UCSD-AML1 (cell line): ENCODE measurements at regions not wholly inside any gene's neighbourhood (a gene's known extent, or its start where the extent isn't known, plus 50 kb on each side); places are given as distances from the start of the nearest gene placed in this dataset.
"Not testable (repeated sequence)": the region's sequence is repeated elsewhere in the genome, so short reads cannot be mapped to it uniquely, and the experiment has no call there.

Experiments used
- DNase-seq: peaks from one replicate; lab custom pipeline; 2025; ENCODE audit not compliant: unreplicated experiment; lab: John Stamatoyannopoulos, UW

- DNase-seq: no peak
Measured at GRCh38 chr12:60191271-60191670, 595.4 kb downstream of the SLC16A7 start.

GRCh38 chr12:60191676-60192359 is 596.0 kb downstream of the SLC16A7 start:
- DNase-seq: no peak

GRCh38 chr12:60194678-60195077 is 598.8 kb downstream of the SLC16A7 start:
- no peak for DNase-seq

GRCh38 chr12:60195483-60195882 is 599.7 kb downstream of the SLC16A7 start:
- DNase-seq: no peak

- no peak for DNase-seq
Measured at GRCh38 chr12:60196366-60196765, 600.5 kb downstream of the SLC16A7 start.

GRCh38 chr12:60197589-60197988 is 601.8 kb downstream of the SLC16A7 start:
- no peak for DNase-seq

- DNase-seq: no peak
Measured at GRCh38 chr12:60201891-60202290, 606.1 kb downstream of the SLC16A7 start.

GRCh38 chr12:60205500-60205899 is 609.7 kb downstream of the SLC16A7 start:
- no peak for DNase-seq

GRCh38 chr12:60209521-60209920 is 613.7 kb downstream of the SLC16A7 start:
- DNase-seq: no peak

GRCh38 chr12:60209933-60210332 is 614.1 kb downstream of the SLC16A7 start:
- no peak for DNase-seq

GRCh38 chr12:60210756-60211155 is 614.9 kb downstream of the SLC16A7 start:
- DNase-seq: no peak

GRCh38 chr12:60211244-60211643 is 615.4 kb downstream of the SLC16A7 start:
- no peak for DNase-seq

GRCh38 chr12:60212159-60213000 is 616.6 kb downstream of the SLC16A7 start:
- DNase-seq: no peak

GRCh38 chr12:60213272-60213671 is 617.4 kb downstream of the SLC16A7 start:
- not testable (repeated sequence) for DNase-seq

- no peak for DNase-seq
Measured at GRCh38 chr12:60216226-60216625, 620.4 kb downstream of the SLC16A7 start.

- DNase-seq: no peak
Measured at GRCh38 chr12:60223242-60223641, 627.4 kb downstream of the SLC16A7 start.

GRCh38 chr12:60225216-60226000 is 629.6 kb downstream of the SLC16A7 start:
- DNase-seq: no peak

GRCh38 chr12:60227916-60228315 is 632.1 kb downstream of the SLC16A7 start:
- DNase-seq: no peak

- DNase-seq: no peak
Measured at GRCh38 chr12:60230056-60230455, 634.2 kb downstream of the SLC16A7 start.

GRCh38 chr12:60231303-60231702 is 635.5 kb downstream of the SLC16A7 start:
- no peak for DNase-seq
